ENCODE measurements at regions not wholly inside any gene's neighbourhood (a gene's known extent, or its start where the extent isn't known, plus 50 kb on each side); places are given as distances from the start of the nearest gene placed in this dataset.

- no peak for DNase-seq (ENCODE audit: low read depth)
- H3K4me3 ChIP-seq (ENCODE audit: low read length): no peak overlapping the region
- TF ChIP-seq CTCF (IDR thresholded peaks at IDR 0.05; ENCODE audit: insufficient read depth, low read depth, low read length, missing control alignments): no peak
Measured at GRCh38 chr9:105860516-105860915, 166.2 kb downstream of the TMEM38B start.

GRCh38 chr9:105861972-105862371 is 167.6 kb downstream of the TMEM38B start:
- TF ChIP-seq CTCF (IDR thresholded peaks at IDR 0.05; ENCODE audit: insufficient read depth, low read depth, low read length, missing control alignments): no peak
- no peak for DNase-seq (ENCODE audit: low read depth)
- no peak overlapping the region for H3K4me3 ChIP-seq (ENCODE audit: low read length)

GRCh38 chr9:105864248-105864898 is 170.0 kb downstream of the TMEM38B start:
- H3K4me3 ChIP-seq (ENCODE audit: low read length): no peak overlapping the region
- DNase-seq (ENCODE audit: low read depth): peak; percentile 91
- TF ChIP-seq CTCF (IDR thresholded peaks at IDR 0.05; ENCODE audit: insufficient read depth, low read depth, low read length, missing control alignments): no peak

GRCh38 chr9:105865285-105865684 is 170.9 kb downstream of the TMEM38B start:
- no peak for DNase-seq (ENCODE audit: low read depth)
- TF ChIP-seq CTCF (IDR thresholded peaks at IDR 0.05; ENCODE audit: insufficient read depth, low read depth, low read length, missing control alignments): no peak
- H3K4me3 ChIP-seq (ENCODE audit: low read length): no peak overlapping the region

GRCh38 chr9:105871540-105871939 is 177.2 kb downstream of the TMEM38B start:
- no peak for DNase-seq (ENCODE audit: low read depth)
- no peak overlapping the region for H3K4me3 ChIP-seq (ENCODE audit: low read length)
- TF ChIP-seq CTCF (IDR thresholded peaks at IDR 0.05; ENCODE audit: insufficient read depth, low read depth, low read length, missing control alignments): no peak

- no peak overlapping the region for H3K4me3 ChIP-seq (ENCODE audit: low read length)
- DNase-seq (ENCODE audit: low read depth): no peak
- no peak for TF ChIP-seq CTCF (IDR thresholded peaks at IDR 0.05; ENCODE audit: insufficient read depth, low read depth, low read length, missing control alignments)
Measured at GRCh38 chr9:105873801-105874200, 179.5 kb downstream of the TMEM38B start.

- no peak overlapping the region for H3K4me3 ChIP-seq (ENCODE audit: low read length)
- no peak for DNase-seq (ENCODE audit: low read depth)
- TF ChIP-seq CTCF (IDR thresholded peaks at IDR 0.05; ENCODE audit: insufficient read depth, low read depth, low read length, missing control alignments): no peak
Measured at GRCh38 chr9:105877721-105878120, 183.4 kb downstream of the TMEM38B start.

Data from epithelial cell of esophagus (primary cell).